HG03439 (cell line): ENCODE measurements at regions not wholly inside any gene's neighbourhood (a gene's known extent, or its start where the extent isn't known, plus 50 kb on each side); places are given as distances from the start of the nearest gene placed in this dataset.
"Not testable (repeated sequence)": the region's sequence is repeated elsewhere in the genome, so short reads cannot be mapped to it uniquely, and the experiment has no call there.

Experiments used
- ATAC-seq: cut with Tn5 transposase; IDR thresholded peaks from one replicate; pipeline ENCODE4 v1.9.1; 2021; ENCODE audit warnings: mild to moderate bottlenecking, moderate library complexity; ENCODE audit not compliant: unreplicated experiment

DNA sequence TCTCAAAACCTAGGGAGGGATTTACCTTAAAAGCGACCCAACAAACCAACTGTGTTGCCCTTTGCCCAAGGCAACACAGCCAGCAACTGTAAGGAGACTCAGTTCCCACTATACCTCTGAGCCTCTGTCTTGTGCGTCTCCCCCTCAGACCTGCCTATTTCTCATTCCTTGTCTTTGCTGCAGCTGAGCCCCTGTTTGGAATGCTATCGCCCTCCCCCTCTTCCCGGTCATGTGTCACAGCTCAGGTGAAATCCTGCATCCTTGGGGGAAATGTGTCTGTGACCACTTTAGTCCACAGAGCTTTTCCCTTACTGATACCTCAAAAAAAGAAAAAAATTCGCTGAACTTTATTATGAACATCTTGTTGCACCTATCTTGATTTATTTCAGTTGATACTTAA lies 52.0 kb upstream of the LRIG1 start:
- ATAC-seq = no peak

GRCh38 chr3:66553441-66554113 lies 52.8 kb upstream of the LRIG1 start:
- no peak for ATAC-seq

DNA sequence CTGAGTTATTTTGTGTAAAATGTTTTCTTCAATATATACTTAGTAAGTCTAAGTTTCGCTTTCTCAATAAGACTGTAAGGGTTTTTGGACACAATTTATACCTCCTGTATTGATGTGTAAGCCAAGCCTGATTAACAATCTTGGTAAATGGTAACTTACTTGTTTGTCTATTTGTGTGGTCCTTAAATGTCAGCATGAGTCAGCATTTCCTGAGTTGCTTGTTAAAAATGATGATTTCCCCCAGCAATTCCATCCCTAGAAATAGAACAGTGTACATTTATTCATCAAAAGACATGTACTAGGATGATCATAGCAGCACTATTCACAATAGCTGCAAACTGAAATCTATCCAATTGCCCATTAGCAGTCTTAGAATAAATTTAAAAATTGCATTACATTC lies 53.4 kb upstream of the LRIG1 start:
- no peak for ATAC-seq

DNA sequence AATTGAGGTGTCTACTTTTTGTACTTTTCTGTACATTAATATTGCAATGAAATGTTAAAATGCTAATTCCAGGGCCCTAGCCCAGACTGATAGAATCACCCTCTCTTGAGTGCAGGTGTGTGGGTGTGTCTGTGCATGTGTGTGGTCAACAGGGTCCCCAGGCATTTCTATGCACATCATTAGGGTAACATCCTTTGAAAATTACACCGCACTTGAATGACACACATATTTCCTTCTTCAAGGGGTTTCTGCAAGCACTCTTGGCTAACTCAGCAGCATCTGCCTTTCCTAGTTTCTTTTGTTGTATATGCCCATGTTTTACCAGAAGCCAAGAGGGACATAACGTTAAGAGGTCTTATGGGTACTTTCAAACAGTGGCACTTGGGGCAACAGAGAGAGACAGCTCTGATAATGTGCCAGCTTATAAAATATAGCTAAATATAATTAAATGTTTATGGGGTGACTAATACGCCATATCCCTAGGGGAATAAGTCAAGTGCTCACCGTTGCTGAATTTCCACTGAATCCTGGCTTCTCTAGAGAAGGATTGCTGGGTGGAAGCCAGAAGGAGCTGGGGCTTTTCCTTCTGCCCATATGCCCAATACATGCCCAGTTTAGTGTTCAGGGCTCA lies 54.5 kb upstream of the LRIG1 start:
- ATAC-seq = no peak

- ATAC-seq = no peak
These were observed 56.3 kb upstream of the LRIG1 start for GRCh38 chr3:66557170-66557569.

GRCh38 chr3:66559924-66560323 lies 59.1 kb upstream of the LRIG1 start:
- not testable (repeated sequence) for ATAC-seq

DNA sequence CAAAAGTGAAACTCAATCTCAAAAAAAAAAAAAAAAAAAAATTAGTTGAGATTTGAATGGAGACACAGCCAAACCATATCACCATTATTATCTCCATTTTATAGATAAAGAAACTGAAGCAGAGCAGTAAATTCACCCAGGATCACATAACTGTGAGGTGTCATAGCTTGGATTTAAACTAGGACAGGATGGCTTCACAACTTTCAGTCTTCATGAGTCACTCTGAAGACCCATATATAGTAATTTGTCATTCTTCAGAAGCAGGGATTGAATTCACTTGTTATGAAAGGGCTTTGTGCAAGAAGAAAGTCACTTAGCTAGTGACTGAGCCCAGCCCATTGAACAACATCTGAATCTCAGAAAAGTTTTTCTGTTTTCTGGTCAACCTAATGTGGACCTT lies 60.5 kb upstream of the LRIG1 start:
- ATAC-seq = no peak

GRCh38 chr3:66565301-66565700 lies 64.5 kb upstream of the LRIG1 start:
- no peak for ATAC-seq

DNA sequence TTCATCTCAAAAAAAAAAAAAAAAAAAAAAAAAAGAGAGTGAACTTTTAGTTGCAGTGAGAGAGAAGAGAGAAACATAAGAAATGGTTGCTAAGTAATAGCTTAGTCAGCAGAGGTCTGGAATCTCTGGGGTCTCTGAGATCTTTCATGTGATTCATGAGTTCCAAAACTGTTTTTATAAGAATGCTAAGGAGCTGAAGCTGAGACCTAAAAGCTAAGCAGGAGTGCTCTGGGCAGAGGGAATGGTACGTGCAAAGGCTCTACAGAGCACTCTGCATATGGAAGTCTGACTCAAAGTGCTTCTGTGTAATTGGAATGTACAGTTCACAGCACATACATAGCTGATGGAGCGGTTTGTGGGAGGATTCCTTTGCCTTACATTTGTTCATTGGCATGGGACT lies 66.3 kb upstream of the LRIG1 start:
- no peak for ATAC-seq

GRCh38 chr3:66572090-66572675 lies 71.4 kb upstream of the LRIG1 start:
- ATAC-seq = no peak

- ATAC-seq = no peak
These were observed 72.3 kb upstream of the LRIG1 start for GRCh38 chr3:66572938-66573710.

DNA sequence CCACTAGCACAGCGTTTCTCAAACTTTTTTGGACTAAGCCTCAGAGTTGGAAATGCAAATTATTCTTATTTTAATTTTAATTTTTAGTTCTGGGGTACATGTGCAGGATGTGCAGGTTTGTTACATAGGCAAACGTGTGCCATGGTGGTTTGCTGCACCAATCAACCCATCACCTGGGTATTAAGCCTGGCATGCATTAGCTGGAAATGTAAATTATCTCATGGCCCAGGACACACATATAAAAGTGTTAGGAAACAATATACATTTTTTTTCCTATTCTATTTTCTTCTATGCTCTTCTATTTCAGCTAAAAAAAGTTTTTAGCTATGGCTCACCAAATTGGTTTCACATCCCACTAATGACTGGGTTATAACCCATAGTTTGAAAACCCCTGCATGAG lies 73.3 kb upstream of the LRIG1 start:
- ATAC-seq = no peak

GRCh38 chr3:66577426-66578203 lies 76.8 kb upstream of the LRIG1 start:
- no peak for ATAC-seq

GRCh38 chr3:66581256-66581655 lies 80.4 kb upstream of the LRIG1 start:
- ATAC-seq = no peak

- peak; percentile 85 for ATAC-seq
These were observed 82.0 kb upstream of the LRIG1 start for GRCh38 chr3:66582721-66583423.

DNA sequence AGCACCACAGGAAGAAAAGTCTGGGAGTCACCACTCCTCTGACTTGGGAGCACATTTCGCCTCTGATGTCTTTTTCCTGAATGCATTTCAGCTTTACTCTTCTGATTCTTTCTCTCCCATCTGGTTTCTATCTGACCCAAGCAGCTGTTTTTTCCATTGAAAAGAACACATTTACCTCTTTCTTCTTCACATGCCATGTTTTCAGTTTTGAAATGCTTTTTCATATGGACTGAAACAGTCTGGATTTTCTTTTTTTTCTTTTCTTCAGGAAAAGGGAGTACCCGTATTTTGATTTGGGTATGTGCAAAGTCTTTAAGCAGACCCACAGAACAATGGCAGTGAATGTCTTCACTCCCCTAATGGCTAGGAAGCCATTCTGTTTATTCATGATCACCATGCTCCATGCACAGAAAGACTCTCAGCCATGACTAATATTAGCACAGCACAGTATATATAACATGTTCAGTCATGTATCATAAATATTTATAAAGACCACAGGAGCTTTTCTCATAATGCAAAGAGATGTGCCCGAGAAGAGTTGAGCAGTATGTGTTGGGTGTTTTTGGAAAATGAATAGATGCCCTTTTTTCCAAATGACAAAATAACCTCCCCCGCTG lies 82.7 kb upstream of the LRIG1 start:
- no peak for ATAC-seq

DNA sequence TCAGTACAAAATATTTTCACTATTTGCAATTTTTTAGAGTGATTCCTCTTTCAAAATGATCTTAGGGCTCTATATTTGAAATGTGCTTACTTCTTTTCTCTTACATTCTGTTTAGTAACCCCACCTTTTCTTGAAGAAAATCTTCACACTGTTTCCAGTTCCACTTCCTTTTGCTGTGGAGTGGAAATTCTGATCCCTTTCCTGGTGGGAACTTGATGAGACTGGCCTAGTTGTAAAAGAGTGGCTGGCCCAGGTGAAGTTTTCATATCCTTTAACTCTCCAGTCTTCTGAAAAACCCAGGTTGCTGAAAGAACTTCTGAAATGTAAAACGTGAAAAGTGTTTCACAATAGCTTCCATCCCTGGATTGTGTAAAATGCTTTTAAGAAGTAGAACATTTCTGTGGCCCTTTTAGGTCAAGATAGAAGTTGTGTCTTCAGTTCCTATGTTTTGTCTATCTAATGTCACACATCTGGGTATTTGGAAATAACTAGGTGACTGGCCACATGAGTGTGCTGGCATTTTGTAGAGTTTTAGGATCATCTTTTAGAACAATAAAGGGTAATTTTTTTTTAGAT lies 84.8 kb upstream of the LRIG1 start:
- no peak for ATAC-seq

DNA sequence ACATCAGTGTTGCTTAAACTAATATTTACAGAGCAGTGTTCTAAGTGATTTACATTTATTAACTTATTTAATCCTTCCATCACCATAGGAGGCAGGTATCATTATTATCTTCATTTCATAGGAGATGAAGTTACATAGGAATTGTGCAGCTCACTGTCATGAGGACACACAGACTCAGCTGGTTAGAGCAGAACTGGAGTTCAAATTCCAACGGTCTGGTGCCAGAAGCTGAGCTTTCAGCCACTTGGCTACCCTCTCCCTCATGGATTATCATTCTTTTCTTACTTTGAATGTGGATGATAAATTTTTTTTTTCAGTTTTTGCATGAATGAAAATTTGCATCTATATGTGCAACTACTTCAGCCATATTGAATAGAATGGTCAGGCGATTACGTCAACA lies 86.0 kb upstream of the LRIG1 start:
- ATAC-seq = no peak

- no peak for ATAC-seq
These were observed 87.6 kb upstream of the LRIG1 start for GRCh38 chr3:66588340-66588847.
